HG02981 (cell line): ENCODE measurements at regions not wholly inside any gene's neighbourhood (a gene's known extent, or its start where the extent isn't known, plus 50 kb on each side); places are given as distances from the start of the nearest gene placed in this dataset.

Experiments used
- ATAC-seq: cut with Tn5 transposase; IDR thresholded peaks from one replicate; pipeline ENCODE4 v1.9.1; 2021; ENCODE audit warnings: mild to moderate bottlenecking, moderate library complexity; ENCODE audit not compliant: unreplicated experiment

DNA sequence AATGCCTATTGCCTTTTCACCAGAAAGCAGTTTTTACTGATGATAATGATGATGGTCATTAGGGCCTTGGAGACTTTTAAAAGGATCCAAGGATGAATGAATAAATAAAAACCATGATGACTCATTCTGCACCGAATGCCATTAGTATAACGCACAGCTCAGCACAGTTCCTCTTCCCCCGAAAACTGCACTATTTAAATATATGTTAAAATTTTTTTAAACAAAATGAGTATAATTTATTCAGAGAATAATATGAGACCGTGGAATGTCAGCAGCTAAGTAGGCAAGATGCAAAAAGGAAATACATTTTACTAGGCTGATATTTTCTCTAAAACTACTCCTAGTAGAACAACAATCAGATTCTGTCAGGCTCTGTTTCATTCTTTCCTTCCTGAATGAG is 83.4 kb upstream of the NANOGP8 start:
- no peak for ATAC-seq

DNA sequence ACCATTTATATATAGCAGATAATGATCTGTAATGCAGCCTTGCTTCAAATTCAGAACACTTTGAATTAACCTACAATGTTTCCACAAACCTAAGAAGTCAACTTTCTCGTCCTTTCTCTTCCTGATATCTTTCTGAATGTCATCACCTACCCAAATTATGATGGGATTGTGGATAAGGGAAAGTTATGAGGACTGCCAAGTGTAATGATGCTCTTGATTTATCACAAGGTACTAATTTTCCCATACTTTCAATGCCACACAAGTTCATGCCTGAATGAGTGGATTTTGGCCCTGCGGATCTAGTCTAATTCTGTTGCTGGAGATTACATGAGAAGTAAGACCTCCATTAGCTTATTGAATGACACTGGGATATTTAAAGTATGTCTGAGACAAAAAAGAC is 82.6 kb upstream of the NANOGP8 start:
- ATAC-seq = no peak

DNA sequence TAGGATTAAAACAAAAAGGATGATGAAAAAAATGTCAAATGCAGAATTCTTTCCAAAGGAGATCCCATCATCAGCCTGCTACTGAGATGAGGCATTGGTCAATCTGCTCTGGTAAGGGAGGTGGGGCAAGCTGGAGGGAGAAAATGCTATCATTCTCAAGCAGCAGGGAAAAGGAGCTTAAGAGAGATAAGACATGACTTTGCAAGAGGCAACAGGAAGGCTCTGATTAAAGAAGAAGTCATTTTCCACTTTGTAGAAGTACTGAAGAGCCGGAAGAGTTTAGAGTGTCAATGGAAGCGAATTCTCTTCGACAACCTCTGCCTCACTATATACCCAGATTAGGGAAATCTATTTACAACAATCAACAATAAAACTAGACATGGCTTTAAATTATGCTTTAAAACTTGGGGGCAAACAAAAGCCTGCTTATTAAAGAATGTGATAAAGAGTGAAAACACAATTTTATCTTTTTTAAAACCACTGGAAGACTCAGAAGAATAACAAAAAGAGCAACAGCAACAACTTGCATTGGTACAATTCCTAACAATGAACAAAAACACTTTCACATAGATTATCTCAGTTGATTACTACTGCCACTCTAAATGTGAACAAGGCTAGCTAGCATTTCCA is 81.8 kb upstream of the NANOGP8 start:
- ATAC-seq = no peak

DNA sequence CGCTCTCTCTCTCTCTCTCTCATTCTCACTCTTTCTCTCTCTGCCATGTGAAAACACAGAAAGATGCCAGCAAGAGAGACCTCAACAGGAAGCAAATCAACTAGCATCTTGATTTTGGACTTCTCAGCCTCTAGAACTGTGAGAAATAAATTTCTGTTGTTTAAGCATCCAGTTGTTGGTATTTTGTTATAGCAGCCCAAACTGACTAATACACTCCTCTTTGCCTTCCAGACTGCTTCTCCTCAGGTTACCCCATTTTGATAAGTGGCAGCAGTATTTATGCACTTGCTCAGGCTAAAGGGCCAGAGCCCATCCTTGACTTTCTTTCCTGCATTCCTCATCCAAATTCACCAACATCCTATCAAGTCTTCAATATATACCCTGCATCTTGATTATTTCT is 76.6 kb upstream of the NANOGP8 start:
- ATAC-seq = no peak

GRCh38 chr15:35159170-35159569 is 74.1 kb upstream of the NANOGP8 start:
- ATAC-seq = no peak

- no peak for ATAC-seq
These were observed 66.7 kb upstream of the NANOGP8 start for GRCh38 chr15:35151782-35152181.

DNA sequence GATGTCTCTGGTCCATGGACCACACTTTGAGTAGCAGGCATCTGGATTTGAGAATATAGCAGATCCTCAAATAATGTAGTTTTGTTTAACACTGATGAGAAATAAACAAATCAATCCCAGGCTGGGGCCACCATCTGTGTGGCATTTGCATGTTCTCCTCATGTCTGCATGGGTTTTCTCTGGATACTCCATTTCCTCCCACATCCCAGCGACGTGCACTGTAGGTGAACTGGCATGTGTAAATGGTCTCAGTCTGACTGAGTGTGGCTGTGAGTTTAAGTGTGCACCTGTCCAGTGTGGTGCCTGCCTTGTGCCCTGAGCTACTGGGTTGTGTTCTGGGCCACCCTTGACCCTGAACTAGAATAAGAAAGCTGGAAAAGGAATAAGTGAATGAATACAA is 66.3 kb upstream of the NANOGP8 start:
- no peak for ATAC-seq

- no peak for ATAC-seq
These were observed 65.3 kb upstream of the NANOGP8 start for GRCh38 chr15:35150361-35150760.

GRCh38 chr15:35145336-35145735 is 60.2 kb upstream of the NANOGP8 start:
- ATAC-seq = no peak

GRCh38 chr15:35142578-35142977 is 57.5 kb upstream of the NANOGP8 start:
- no peak for ATAC-seq

DNA sequence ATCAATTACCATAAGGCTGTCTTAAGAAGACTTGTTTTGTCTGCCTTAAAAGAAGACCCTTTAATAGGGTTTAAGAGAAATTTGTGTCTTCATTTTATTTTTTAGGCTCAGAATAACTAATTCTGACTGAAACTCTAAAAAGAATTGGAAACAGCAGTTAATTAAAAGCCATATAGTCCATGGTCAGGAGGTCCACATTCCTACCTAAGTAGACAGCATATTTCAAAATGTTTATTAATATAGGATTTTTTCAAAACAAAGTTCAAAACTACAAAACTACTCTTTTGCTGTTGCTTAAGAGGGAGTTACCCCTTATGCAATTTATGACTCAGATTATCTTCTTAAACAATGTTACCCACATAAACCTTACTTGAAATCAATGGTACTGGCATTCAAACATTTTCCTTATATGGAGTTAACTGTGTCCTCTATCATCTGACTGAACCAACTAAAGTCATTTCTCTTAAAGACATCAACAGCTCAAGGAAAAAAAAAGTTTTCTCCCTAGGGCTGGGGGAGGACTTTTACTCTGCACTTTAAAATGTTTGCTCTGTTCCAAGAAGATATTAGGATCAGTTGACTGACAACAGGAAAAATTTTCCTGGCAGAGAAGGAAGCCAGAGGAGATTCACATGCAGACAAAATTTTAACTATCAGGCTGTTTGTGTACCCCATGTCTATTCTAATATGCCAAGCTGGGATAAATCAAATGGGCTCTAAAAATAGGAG is 56.8 kb upstream of the NANOGP8 start:
- ATAC-seq = no peak

DNA sequence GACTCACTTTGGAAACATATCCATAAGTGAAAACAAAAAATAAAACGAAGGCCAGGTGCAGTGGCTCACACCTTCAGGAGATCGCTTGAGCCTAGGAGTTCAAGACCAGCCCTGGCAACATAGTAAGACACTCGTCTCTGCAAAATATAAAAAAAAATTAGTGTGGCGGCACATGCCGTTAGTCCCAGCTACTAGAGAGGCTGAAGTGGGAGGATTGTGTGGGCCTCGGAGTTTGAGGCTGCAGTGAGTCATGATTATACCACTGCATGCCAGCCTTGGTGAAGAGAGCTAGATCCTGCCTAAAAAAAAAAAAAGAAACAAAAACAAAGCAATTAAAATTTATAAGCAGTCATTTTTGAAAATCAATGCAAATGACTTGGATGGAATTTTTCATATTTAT is 54.7 kb upstream of the NANOGP8 start:
- no peak for ATAC-seq

DNA sequence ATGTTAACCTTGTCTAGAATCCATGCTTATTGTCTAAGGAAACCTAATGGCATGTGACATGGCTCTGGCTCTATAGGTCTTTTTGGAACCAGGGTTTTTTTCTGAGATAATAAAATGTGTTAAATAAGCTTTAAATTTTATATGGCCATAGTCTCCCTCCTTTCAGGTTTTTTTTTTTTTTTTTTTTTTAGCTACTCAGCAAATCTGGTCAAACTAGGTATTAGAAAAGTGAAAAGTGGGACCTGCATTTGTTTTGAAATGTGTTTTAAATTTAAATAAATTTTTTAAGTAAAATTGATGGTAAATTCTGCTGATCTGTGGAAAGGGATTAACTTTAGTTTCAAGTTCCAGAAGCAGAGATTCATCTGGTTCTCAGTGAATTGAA is 52.1 kb upstream of the NANOGP8 start:
- no peak for ATAC-seq

GRCh38 chr15:35136321-35137189 is 51.5 kb upstream of the NANOGP8 start:
- peak; percentile 95 for ATAC-seq
